ENCODE measurements at regions not wholly inside any gene's neighbourhood (a gene's known extent, or its start where the extent isn't known, plus 50 kb on each side); places are given as distances from the start of the nearest gene placed in this dataset.

- TF ChIP-seq CTCF (IDR thresholded peaks at IDR 0.05 in 8 of 11, conservative IDR thresholded peaks at IDR 0.05 in 3 of 11) (no peak), POLR2A (IDR thresholded peaks at IDR 0.05) (no peak), POLR2AphosphoS5 (IDR thresholded peaks at IDR 0.05) (no peak)
These were observed 65.3 kb upstream of the CRHR1 start for GRCh38 chr17:45718791-45719190.
